Fibroblast of mammary gland (primary cell): ENCODE measurements at regions not wholly inside any gene's neighbourhood (a gene's known extent, or its start where the extent isn't known, plus 50 kb on each side); places are given as distances from the start of the nearest gene placed in this dataset.
"Not testable (repeated sequence)": the region's sequence is repeated elsewhere in the genome, so short reads cannot be mapped to it uniquely, and the experiment has no call there.

ENCODE experiments used
- DNase-seq: peaks from one replicate; pipeline ENCODE4 v3.0.0-alpha.2; 2010; ENCODE audit warnings: low read depth
- H3K4me3 ChIP-seq: 2 replicates; pipeline ENCODE4 v1.5.1; 2011; ENCODE audit warnings: low read depth, mild to moderate bottlenecking, low read length, moderate library complexity; ENCODE audit not compliant: control insufficient read depth
- TF ChIP-seq, protein P1 (sequence below): conservative IDR thresholded peaks from 2 replicates; pipeline ENCODE4 v1.5.1; 2011; ENCODE audit warnings: low read depth, low read length, inconsistent platforms; ENCODE audit not compliant: control insufficient read depth, insufficient read depth

DNA sequence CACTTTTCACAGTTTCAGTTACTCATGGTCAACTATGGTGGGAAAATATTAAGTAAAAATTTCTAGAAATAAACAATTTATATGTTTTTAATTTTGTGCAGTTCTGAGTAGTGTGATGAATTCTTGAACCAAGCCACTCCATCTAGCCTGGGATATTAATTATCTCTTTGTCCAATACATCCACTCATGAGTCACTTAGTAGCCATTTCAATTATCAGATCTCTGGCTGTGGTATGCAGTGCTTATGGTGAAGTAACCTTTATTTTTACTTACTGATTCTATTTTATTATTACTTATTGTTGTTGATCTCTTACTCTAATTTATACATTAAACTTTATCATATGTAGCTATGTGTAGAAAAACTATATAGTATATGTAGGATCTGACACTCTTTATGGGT lies 128.9 kb upstream of the KLHL1 start:
- TF ChIP-seq, protein P1, sequence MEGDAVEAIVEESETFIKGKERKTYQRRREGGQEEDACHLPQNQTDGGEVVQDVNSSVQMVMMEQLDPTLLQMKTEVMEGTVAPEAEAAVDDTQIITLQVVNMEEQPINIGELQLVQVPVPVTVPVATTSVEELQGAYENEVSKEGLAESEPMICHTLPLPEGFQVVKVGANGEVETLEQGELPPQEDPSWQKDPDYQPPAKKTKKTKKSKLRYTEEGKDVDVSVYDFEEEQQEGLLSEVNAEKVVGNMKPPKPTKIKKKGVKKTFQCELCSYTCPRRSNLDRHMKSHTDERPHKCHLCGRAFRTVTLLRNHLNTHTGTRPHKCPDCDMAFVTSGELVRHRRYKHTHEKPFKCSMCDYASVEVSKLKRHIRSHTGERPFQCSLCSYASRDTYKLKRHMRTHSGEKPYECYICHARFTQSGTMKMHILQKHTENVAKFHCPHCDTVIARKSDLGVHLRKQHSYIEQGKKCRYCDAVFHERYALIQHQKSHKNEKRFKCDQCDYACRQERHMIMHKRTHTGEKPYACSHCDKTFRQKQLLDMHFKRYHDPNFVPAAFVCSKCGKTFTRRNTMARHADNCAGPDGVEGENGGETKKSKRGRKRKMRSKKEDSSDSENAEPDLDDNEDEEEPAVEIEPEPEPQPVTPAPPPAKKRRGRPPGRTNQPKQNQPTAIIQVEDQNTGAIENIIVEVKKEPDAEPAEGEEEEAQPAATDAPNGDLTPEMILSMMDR: no peak
- H3K4me3 ChIP-seq: no peak overlapping the region
- no peak for DNase-seq

- H3K4me3 ChIP-seq: no peak overlapping the region
- TF ChIP-seq, protein P1: no peak
- no peak for DNase-seq
These were observed 127.3 kb upstream of the KLHL1 start for GRCh38 chr13:70235565-70235964.

- TF ChIP-seq, protein P1: no peak
- H3K4me3 ChIP-seq: no peak overlapping the region
- no peak for DNase-seq
These were observed 115.7 kb upstream of the KLHL1 start for GRCh38 chr13:70223911-70224310.

DNA sequence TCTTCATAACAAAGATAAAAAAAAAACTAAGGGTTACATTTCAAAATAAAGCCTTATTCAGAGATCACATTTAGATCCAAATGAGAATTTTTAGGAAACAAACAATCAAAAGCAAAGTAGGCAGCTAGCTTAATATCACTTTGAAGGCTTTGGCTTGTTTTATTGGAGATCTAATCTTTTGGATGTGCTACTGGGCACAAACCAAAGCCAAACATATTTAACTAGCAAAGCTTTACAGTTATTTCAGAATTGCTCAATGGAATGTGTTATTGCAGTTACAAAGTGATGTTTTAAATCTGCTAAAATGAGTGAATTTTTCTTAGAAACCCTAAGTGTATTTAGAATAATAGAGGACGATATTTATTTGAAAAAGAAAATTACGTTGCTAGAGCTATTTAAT lies 114.7 kb upstream of the KLHL1 start:
- H3K4me3 ChIP-seq: no peak overlapping the region
- no peak for DNase-seq
- TF ChIP-seq, protein P1: no peak

GRCh38 chr13:70218618-70219017 lies 110.4 kb upstream of the KLHL1 start:
- no peak overlapping the region for H3K4me3 ChIP-seq
- TF ChIP-seq, protein P1: no peak
- no peak for DNase-seq

DNA sequence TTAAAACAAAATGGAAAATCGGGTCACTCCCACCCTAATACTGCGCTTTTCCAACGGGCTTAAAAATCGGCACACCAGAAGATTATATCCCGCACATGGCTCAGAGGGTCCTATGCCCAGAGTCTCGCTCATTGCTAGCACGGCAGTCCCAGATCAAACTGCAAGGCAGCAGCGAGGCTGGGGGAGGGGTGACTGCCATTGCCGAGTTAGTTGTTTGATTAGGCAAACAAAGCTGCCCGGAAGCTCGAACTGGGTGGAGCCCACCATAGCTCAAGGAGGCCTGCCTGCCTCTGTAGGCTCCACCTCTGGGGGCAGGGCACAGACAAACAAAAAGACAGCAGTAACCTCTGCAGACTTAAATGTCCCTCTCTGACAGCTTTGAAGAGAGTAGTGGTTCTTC lies 100.7 kb upstream of the KLHL1 start:
- not testable (repeated sequence) for DNase-seq

GRCh38 chr13:70206671-70207070 lies 98.4 kb upstream of the KLHL1 start:
- no peak for DNase-seq
- H3K4me3 ChIP-seq: no peak overlapping the region
- TF ChIP-seq, protein P1: no peak

More for the DNA sequence above, 100.7 kb upstream of the KLHL1 start:
- not testable (repeated sequence) for H3K4me3 ChIP-seq
